Prostate gland (tissue), 2 donors: ENCODE measurements at regions not wholly inside any gene's neighbourhood (a gene's known extent, or its start where the extent isn't known, plus 50 kb on each side); places are given as distances from the start of the nearest gene placed in this dataset.

Source experiments
- POLR2A ChIP-seq: fragments of 450-650 bp; IDR thresholded peaks from one replicate; pipeline ENCODE4 v1.6.1; 2016; ENCODE audit warnings: antibody characterized with exemption, mild to moderate bottlenecking
- TF ChIP-seq, protein P1 (sequence below), 4 experiments: fragments of 200-600 bp in 2 of 4; fragments of 450-650 bp in 2 of 4; sonication (generic) in 2 of 4; IDR thresholded peaks; 1 replicate in 3 of 4; 2 replicates in 1 of 4; pipeline ENCODE4 v1.5.1; 2016 to 2019; ENCODE audit warnings: antibody characterized with exemption in 4 of 4, mild to moderate bottlenecking in 2 of 4, moderate library complexity in 2 of 4

DNA sequence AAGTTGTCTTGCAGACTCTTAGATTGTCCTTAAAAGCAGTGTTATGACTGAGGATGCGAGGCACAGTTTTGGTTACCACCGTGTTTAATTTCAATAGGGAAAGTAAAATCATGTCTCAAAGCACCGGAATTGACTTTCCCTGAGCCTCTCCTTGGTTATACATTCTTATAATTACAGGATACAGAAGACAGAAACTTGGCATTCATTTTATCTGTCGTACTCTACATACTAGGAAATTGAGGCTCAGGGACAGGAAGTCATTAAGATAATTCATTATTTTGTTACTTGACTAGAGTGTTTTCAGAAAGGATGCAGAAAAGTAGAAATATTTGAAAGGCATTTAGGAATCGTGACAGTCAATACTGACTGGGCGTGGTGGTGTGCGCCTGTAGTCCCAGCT is 54.0 kb upstream of the SPATA31D4 start:
- TF ChIP-seq POLR2A = no peak
- TF ChIP-seq, protein P1, sequence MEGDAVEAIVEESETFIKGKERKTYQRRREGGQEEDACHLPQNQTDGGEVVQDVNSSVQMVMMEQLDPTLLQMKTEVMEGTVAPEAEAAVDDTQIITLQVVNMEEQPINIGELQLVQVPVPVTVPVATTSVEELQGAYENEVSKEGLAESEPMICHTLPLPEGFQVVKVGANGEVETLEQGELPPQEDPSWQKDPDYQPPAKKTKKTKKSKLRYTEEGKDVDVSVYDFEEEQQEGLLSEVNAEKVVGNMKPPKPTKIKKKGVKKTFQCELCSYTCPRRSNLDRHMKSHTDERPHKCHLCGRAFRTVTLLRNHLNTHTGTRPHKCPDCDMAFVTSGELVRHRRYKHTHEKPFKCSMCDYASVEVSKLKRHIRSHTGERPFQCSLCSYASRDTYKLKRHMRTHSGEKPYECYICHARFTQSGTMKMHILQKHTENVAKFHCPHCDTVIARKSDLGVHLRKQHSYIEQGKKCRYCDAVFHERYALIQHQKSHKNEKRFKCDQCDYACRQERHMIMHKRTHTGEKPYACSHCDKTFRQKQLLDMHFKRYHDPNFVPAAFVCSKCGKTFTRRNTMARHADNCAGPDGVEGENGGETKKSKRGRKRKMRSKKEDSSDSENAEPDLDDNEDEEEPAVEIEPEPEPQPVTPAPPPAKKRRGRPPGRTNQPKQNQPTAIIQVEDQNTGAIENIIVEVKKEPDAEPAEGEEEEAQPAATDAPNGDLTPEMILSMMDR (IDR thresholded peaks at IDR 0.05) = no peak
